ENCODE measurements at regions not wholly inside any gene's neighbourhood (a gene's known extent, or its start where the extent isn't known, plus 50 kb on each side); places are given as distances from the start of the nearest gene placed in this dataset.

GRCh38 chr6:148118244-148118643 lies 224.4 kb upstream of the SASH1 start:
- Histone ChIP-seq H2BK15ac (ENCODE audit: low read depth, low read length) (no peak overlapping the region), H3K56ac (ENCODE audit: extremely low read depth, insufficient read depth, low read length) (no peak overlapping the region), H4K5ac (ENCODE audit: low read depth, low read length) (no peak overlapping the region), H4K91ac (ENCODE audit: insufficient read depth, low read depth, low read length) (no peak overlapping the region), H3K9me3 (ENCODE audit: control insufficient read depth, insufficient read depth, low read length) (no peaks in the 10 kb centered on the region), H3K27ac (ENCODE audit: insufficient read depth, low read length) (no peak overlapping the region), H3K4ac (ENCODE audit: low read depth, low read length) (no peak overlapping the region), H3K4me1 (ENCODE audit: control insufficient read depth, insufficient read depth, low read length) (no peaks in the 10 kb centered on the region), H4K8ac (ENCODE audit: low read depth in 2 of 2, low read length in 2 of 2) (no peak overlapping the region), H3K4me3 (ENCODE audit: insufficient read depth, low read depth, low read length) (no peak overlapping the region), H3K27me3 (ENCODE audit: control insufficient read depth, insufficient read depth, low read length) (no peaks in the 10 kb centered on the region), H3K14ac (replicated peaks; ENCODE audit: low read depth, low read length) (no peak overlapping the region), H2AK9ac (replicated peaks; ENCODE audit: low read depth, low read length, poor library complexity) (no peak overlapping the region), H2BK20ac (ENCODE audit: low read depth, low read length) (no peak overlapping the region), H3K23ac (ENCODE audit: low read depth, low read length) (no peak overlapping the region), H3K18ac (ENCODE audit: low read depth, low read length) (no peak overlapping the region), H3K36me3 (ENCODE audit: control insufficient read depth, insufficient read depth, low read length) (no peaks in the 10 kb centered on the region), H3K9ac (ENCODE audit: low read depth, low read length) (no peak overlapping the region), H4K20me1 (ENCODE audit: insufficient read depth, low read length) (no peaks in the 10 kb centered on the region), H3K79me1 (ENCODE audit: low read depth in 1 of 2, low read length in 2 of 2) (no peaks in the 10 kb centered on the region), H2AFZ (replicated peaks; ENCODE audit: low read length, poor library complexity) (no peak overlapping the region), H3K9me1 (ENCODE audit: insufficient read depth, low read length) (no peaks in the 10 kb centered on the region), H2AK5ac (ENCODE audit: low read depth, low read length) (no peak overlapping the region), H2BK5ac (ENCODE audit: low read depth, low read length, poor library complexity, severe bottlenecking) (no peak overlapping the region), H2BK120ac (ENCODE audit: low read depth, low read length) (no peak overlapping the region), H3K4me2 (ENCODE audit: low read depth, low read length) (no peak overlapping the region)
- DNase-seq (no peak), ATAC-seq (ENCODE audit: low read depth) (no peak)
- WGBS, 2 experiments (ENCODE audit: extremely low coverage in 2 of 2, insufficient read length in 1 of 2): no CpG with 5 or more reads among the region's 1 CpG
- intact Hi-C loops (cut with micrococcal nuclease) (no loop called here), in situ Hi-C loops (cut with MboI; ENCODE audit: low sequenced_read_pairs) (no loop called here), dilution Hi-C loops (cut with HindIII; ENCODE audit: low sequenced_read_pairs, unreplicated experiment) (no loop called here)
- CTCF ChIA-PET: interaction anchor here (0.6 kb wide), 1 partner anchor 9 kb away, joined by 7 read pairs; no protein-coding TSS in a partner anchor
- no TSS peak for BruUV-seq (replicated peaks)
- POLR2A ChIA-PET (ENCODE audit: unreplicated experiment): no interaction called here
- TF ChIP-seq MXI1 (IDR thresholded peaks at IDR 0.05; ENCODE audit: borderline replicate concordance, low read depth, low read length) (no peak), POLR2A (IDR thresholded peaks at IDR 0.05; ENCODE audit: low read depth, low read length) (no peak), USF2 (IDR thresholded peaks at IDR 0.05; ENCODE audit: low read depth, low read length) (no peak), CHD1 (IDR thresholded peaks at IDR 0.05; ENCODE audit: low read depth, low read length) (no peak), MAZ (IDR thresholded peaks at IDR 0.05; ENCODE audit: borderline replicate concordance, low read depth, low read length) (no peak), BHLHE40 (IDR thresholded peaks at IDR 0.05; ENCODE audit: low read depth, low read length) (no peak), CEBPB (IDR thresholded peaks at IDR 0.05; ENCODE audit: low read depth, low read length) (no peak), FOS (IDR thresholded peaks at IDR 0.05; ENCODE audit: low read depth, low read length) (no peak), MAFK (IDR thresholded peaks at IDR 0.05; ENCODE audit: low read depth, low read length) (no peak), NFE2L2 (IDR thresholded peaks at IDR 0.05; ENCODE audit: low read depth, low read length) (no peak), RAD21 (IDR thresholded peaks at IDR 0.05; ENCODE audit: low read length) (no peak), RCOR1 (IDR thresholded peaks at IDR 0.05; ENCODE audit: insufficient replicate concordance, low read length) (no peak), ELK1 (IDR thresholded peaks at IDR 0.05; ENCODE audit: borderline replicate concordance, low read depth, low read length) (no peak), RFX5 (IDR thresholded peaks at IDR 0.05; ENCODE audit: low read depth, low read length) (no peak), SMC3 (IDR thresholded peaks at IDR 0.05; ENCODE audit: low read depth, low read length) (no peak)
- TF ChIP-seq, protein P1, sequence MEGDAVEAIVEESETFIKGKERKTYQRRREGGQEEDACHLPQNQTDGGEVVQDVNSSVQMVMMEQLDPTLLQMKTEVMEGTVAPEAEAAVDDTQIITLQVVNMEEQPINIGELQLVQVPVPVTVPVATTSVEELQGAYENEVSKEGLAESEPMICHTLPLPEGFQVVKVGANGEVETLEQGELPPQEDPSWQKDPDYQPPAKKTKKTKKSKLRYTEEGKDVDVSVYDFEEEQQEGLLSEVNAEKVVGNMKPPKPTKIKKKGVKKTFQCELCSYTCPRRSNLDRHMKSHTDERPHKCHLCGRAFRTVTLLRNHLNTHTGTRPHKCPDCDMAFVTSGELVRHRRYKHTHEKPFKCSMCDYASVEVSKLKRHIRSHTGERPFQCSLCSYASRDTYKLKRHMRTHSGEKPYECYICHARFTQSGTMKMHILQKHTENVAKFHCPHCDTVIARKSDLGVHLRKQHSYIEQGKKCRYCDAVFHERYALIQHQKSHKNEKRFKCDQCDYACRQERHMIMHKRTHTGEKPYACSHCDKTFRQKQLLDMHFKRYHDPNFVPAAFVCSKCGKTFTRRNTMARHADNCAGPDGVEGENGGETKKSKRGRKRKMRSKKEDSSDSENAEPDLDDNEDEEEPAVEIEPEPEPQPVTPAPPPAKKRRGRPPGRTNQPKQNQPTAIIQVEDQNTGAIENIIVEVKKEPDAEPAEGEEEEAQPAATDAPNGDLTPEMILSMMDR (conservative IDR thresholded peaks at IDR 0.05; ENCODE audit: low read depth, low read length): no peak

Measured in IMR-90 (cell line).